HepG2 (cell line): ENCODE measurements at regions not wholly inside any gene's neighbourhood (a gene's known extent, or its start where the extent isn't known, plus 50 kb on each side); places are given as distances from the start of the nearest gene placed in this dataset.
A peak's percentile ranks its signal among the peaks of the same experiment; 100 is the strongest.

Experiments used
- KDM1A ChIP-seq: IDR thresholded peaks from 2 replicates; pipeline ENCODE4 v1.6.1; 2016; ENCODE audit warnings: missing compliant biosample characterization
- ZBTB40 ChIP-seq, 2 experiments: fragments of 450-650 bp in 1 of 2; sonication (generic) in 1 of 2; formaldehyde crosslinking in 1 of 2; IDR thresholded peaks; 2 replicates each; pipeline versions ENCODE4 v1.6.1 to v1.8.0; 2016 to 2022; ENCODE audit warnings: antibody characterized with exemption in 1 of 2, mild to moderate bottlenecking in 1 of 2, missing genetic modification reagents in 1 of 2

GRCh38 chr17:72382971-72383722 is 262.3 kb downstream of the SOX9 start (continued):
- TF ChIP-seq ZBTB40 (IDR thresholded peaks at IDR 0.05) (no peak), ZBTB40 (CRISPR knock-in tag; IDR thresholded peaks at IDR 0.05) (peak; percentile 73; the same call in 1 of the 2 replicates), KDM1A (CRISPR knock-in tag) (no peak)
